ENCODE measurements at regions not wholly inside any gene's neighbourhood (a gene's known extent, or its start where the extent isn't known, plus 50 kb on each side); places are given as distances from the start of the nearest gene placed in this dataset.
"Not testable (repeated sequence)": the region's sequence is repeated elsewhere in the genome, so short reads cannot be mapped to it uniquely, and the experiment has no call there.

- no peaks in the 10 kb centered on the region for H3K27me3 ChIP-seq (ENCODE audit: control insufficient read depth, insufficient read depth, low read length)
- CTCF ChIA-PET: no interaction called here
- H3K4me3 ChIP-seq (ENCODE audit: low read depth, low read length): no peak overlapping the region
- H3K9me3 ChIP-seq (ENCODE audit: control insufficient read depth, insufficient read depth, low read length): no peaks in the 10 kb centered on the region
- TF ChIP-seq CTCF (IDR thresholded peaks at IDR 0.05; ENCODE audit: low read depth, low read length): no peak
- H3K27ac ChIP-seq (ENCODE audit: low read depth, low read length): no peak overlapping the region
- POLR2A ChIA-PET: no interaction called here
- no peak for DNase-seq (ENCODE audit: low read depth, low spot score)
These were observed 871.7 kb downstream of the DACH1 start for GRCh38 chr13:70995338-70995737.

- ChIA-PET CTCF (no interaction called here), POLR2A (no interaction called here)
- no peaks in the 10 kb centered on the region for H3K9me3 ChIP-seq (ENCODE audit: control insufficient read depth, insufficient read depth, low read length)
- no peaks in the 10 kb centered on the region for H3K27me3 ChIP-seq (ENCODE audit: control insufficient read depth, insufficient read depth, low read length)
- TF ChIP-seq CTCF (IDR thresholded peaks at IDR 0.05; ENCODE audit: low read depth, low read length): no peak
- no peak overlapping the region for H3K27ac ChIP-seq (ENCODE audit: low read depth, low read length)
- no peak for DNase-seq (ENCODE audit: low read depth, low spot score)
- H3K4me3 ChIP-seq (ENCODE audit: low read depth, low read length): no peak overlapping the region
These were observed 872.8 kb downstream of the DACH1 start for GRCh38 chr13:70994191-70994590.

GRCh38 chr13:70987043-70987442, 878.8 kb upstream of the KLHL1 start:
- POLR2A ChIA-PET: no interaction called here
- CTCF ChIA-PET: no interaction called here
- no peak for DNase-seq (ENCODE audit: low read depth, low spot score)
- H3K27ac ChIP-seq (ENCODE audit: low read depth, low read length): no peak overlapping the region
- H3K4me3 ChIP-seq (ENCODE audit: low read depth, low read length): no peak overlapping the region
- no peak for TF ChIP-seq CTCF (IDR thresholded peaks at IDR 0.05; ENCODE audit: low read depth, low read length)
- no peaks in the 10 kb centered on the region for H3K27me3 ChIP-seq (ENCODE audit: control insufficient read depth, insufficient read depth, low read length)
- H3K9me3 ChIP-seq (ENCODE audit: control insufficient read depth, insufficient read depth, low read length): no peaks in the 10 kb centered on the region; the same call in 1 of the 2 replicates

GRCh38 chr13:70985371-70985770, 877.1 kb upstream of the KLHL1 start:
- no peak overlapping the region for H3K27ac ChIP-seq (ENCODE audit: low read depth, low read length)
- CTCF ChIA-PET: no interaction called here
- POLR2A ChIA-PET: no interaction called here
- no peak overlapping the region for H3K4me3 ChIP-seq (ENCODE audit: low read depth, low read length)
- TF ChIP-seq CTCF (IDR thresholded peaks at IDR 0.05; ENCODE audit: low read depth, low read length): no peak
- no peak for DNase-seq (ENCODE audit: low read depth, low spot score)
- H3K27me3 ChIP-seq (ENCODE audit: control insufficient read depth, insufficient read depth, low read length): no peaks in the 10 kb centered on the region
- H3K9me3 ChIP-seq (ENCODE audit: control insufficient read depth, insufficient read depth, low read length): no peaks in the 10 kb centered on the region; the same call in 1 of the 2 replicates

- H3K27ac ChIP-seq (ENCODE audit: low read depth, low read length); H3K4me3 ChIP-seq (ENCODE audit: low read depth, low read length); H3K9me3 ChIP-seq (ENCODE audit: control insufficient read depth, insufficient read depth, low read length); POLR2A ChIA-PET; H3K27me3 ChIP-seq (ENCODE audit: control insufficient read depth, insufficient read depth, low read length); DNase-seq (ENCODE audit: low read depth, low spot score); CTCF ChIA-PET: not testable (repeated sequence)
These were observed 873.0 kb upstream of the KLHL1 start for GRCh38 chr13:70981219-70981618.

- ChIA-PET CTCF (interaction anchor here (0.7 kb wide), 1 partner anchor 527 kb away, joined by 3 read pairs; no protein-coding TSS in a partner anchor), POLR2A (no interaction called here)
- no peak overlapping the region for H3K27ac ChIP-seq (ENCODE audit: low read depth, low read length)
- H3K27me3 ChIP-seq (ENCODE audit: control insufficient read depth, insufficient read depth, low read length): no peaks in the 10 kb centered on the region
- DNase-seq (ENCODE audit: low read depth, low spot score): no peak
- H3K4me3 ChIP-seq (ENCODE audit: low read depth, low read length): no peak overlapping the region
- no peak for TF ChIP-seq CTCF (IDR thresholded peaks at IDR 0.05; ENCODE audit: low read depth, low read length)
- H3K9me3 ChIP-seq (ENCODE audit: control insufficient read depth, insufficient read depth, low read length): no peaks in the 10 kb centered on the region
These were observed 861.1 kb upstream of the KLHL1 start for GRCh38 chr13:70969321-70969720.
